Activated CD4-positive, alpha-beta memory T cell treated with anti-CD3 and anti-CD28 coated beads, Interleukin-2, amount 10 ng/mL, durations not matched to agents 7 days and 5 days (primary cell): ENCODE measurements at regions not wholly inside any gene's neighbourhood (a gene's known extent, or its start where the extent isn't known, plus 50 kb on each side); places are given as distances from the start of the nearest gene placed in this dataset.
A peak's percentile ranks its signal among the peaks of the same experiment; 100 is the strongest.

Experiments
- CTCF ChIA-PET: fragments of 350-600 bp; sonication (Branson Sonifier 250); formaldehyde crosslinking; loops from one replicate; lab custom pipeline; 2021; ENCODE audit warnings: antibody characterized with exemption, inconsistent platforms; lab: Charles Lee
- POLR2A ChIA-PET: fragments of 350-600 bp; sonication (Branson Sonifier 250); formaldehyde crosslinking; loops from one replicate; lab custom pipeline; 2021; ENCODE audit warnings: antibody characterized with exemption; lab: Charles Lee
- DNase-seq: peaks from one replicate; pipeline ENCODE4 v3.0.0-alpha.2; 2020
- H3K27ac Mint-ChIP-seq: one replicate; pipeline ENCODE4 v1.8.0; 2021; ENCODE audit warnings: mild to moderate bottlenecking, mixed read lengths
- H3K27me3 Mint-ChIP-seq: one replicate; pipeline ENCODE4 v1.8.0; 2021; ENCODE audit warnings: mixed read lengths
- H3K36me3 Mint-ChIP-seq: one replicate; pipeline ENCODE4 v1.8.0; 2021; ENCODE audit warnings: low read depth, mixed read lengths
- H3K4me1 Mint-ChIP-seq: one replicate; pipeline ENCODE4 v1.8.0; 2021; ENCODE audit warnings: mixed read lengths
- H3K4me3 Mint-ChIP-seq: one replicate; pipeline ENCODE4 v1.8.0; 2021; ENCODE audit warnings: mild to moderate bottlenecking, mixed read lengths
- H3K9me3 Mint-ChIP-seq: one replicate; pipeline ENCODE4 v1.8.0; 2021; ENCODE audit warnings: mixed read lengths

DNA sequence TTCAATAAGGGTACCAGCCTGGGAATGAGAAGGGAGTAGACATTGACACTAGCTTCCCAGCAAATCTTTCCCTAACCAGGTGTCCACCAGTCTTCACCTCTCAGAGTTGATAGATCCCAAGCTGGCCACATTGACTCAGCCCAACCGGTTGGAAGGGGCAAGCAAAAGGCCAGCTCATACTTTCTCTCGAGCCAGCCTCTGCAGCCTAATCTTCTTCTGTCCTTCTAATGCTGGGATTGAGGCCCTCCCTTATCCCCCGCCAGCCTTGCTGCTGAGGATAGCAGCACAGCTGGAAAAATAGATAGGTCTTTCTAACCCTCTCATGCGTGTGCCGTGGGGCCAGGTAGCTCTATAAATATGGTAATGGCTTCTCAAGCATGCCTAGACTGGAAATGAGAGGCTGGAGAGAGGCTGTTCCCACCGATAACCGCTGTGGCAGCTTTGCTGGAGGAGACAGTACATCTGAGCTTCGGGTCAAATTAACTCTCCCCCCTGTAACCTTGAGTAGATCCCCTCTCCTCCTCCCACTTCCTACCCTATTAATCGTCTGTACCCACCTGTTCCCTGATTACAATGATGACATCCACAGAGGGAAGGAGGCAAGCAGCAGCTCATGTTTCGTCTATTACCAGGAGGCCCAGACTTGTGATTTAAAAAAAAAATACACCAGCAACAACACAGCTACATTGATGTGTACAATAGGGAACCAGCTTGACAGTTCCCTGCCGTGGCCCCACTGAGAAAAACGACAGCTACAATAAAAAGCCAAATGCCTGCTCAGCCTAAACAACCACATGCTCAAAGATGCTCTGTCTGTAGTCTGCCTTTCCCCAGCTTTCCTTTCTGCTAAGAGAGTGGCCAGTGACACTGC, 219.9 kb upstream of the BRINP1 start:
- DNase-seq = no peak
- H3K27ac Mint-ChIP-seq = no peak overlapping the region
- H3K27me3 Mint-ChIP-seq = no peaks in the 10 kb centered on the region
- no peaks in the 10 kb centered on the region for H3K9me3 Mint-ChIP-seq
- no peak overlapping the region for H3K4me3 Mint-ChIP-seq
- H3K36me3 Mint-ChIP-seq = no peaks in the 10 kb centered on the region
- CTCF ChIA-PET = interaction anchor here (1.2 kb wide), 1 partner anchor 17 kb away, joined by 3 read pairs; no protein-coding TSS in a partner anchor
- H3K4me1 Mint-ChIP-seq = no peaks in the 10 kb centered on the region
- POLR2A ChIA-PET = no interaction called here

DNA sequence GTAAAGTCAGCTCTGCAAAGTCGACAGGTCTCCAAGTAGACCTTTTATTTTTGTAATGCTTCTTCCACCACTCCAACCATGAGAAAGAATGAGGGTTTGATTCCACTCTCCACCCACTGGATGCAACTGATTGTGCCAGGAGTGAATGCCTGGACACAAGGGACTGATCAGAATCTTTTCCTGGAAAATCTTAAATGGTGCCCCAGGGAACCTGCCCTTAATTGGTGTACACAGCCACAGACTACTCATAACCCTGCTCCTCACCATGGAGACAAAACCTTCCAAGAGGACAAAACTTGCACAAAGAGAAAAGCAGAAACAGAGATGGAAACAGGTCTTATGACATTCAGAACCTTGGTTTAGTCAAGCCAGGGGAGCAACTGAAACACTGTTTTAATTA, 208.6 kb upstream of the BRINP1 start:
- H3K36me3 Mint-ChIP-seq = no peaks in the 10 kb centered on the region
- H3K4me1 Mint-ChIP-seq = no peaks in the 10 kb centered on the region
- no peak overlapping the region for H3K27ac Mint-ChIP-seq
- ChIA-PET POLR2A (no interaction called here), CTCF (no interaction called here)
- no peak for DNase-seq
- H3K4me3 Mint-ChIP-seq = no peak overlapping the region
- no peaks in the 10 kb centered on the region for H3K27me3 Mint-ChIP-seq
- no peaks in the 10 kb centered on the region for H3K9me3 Mint-ChIP-seq

DNA sequence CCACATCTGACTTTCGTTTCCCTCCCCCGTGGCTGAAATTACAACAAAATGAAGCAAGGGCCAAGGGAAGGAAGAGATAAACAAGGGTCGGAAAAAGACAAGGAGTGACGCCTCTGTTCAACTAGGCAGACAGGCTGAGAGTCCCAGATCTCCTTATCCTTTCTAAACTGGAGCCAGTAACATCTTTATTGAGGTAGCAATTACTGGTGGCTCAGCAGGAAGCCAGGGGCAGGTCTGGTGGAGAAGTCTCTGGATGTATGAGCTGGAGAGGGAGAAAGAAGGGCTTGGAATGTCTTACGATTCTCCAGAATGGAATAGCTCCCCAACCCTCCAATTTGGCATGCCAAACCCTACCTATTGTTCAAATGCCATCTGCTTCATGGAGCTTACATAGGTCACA, 190.8 kb upstream of the BRINP1 start:
- POLR2A ChIA-PET = no interaction called here
- no peak overlapping the region for H3K27ac Mint-ChIP-seq
- CTCF ChIA-PET = no interaction called here
- DNase-seq = no peak
- H3K4me3 Mint-ChIP-seq = no peak overlapping the region
- H3K4me1 Mint-ChIP-seq = peaks cover 4% of the 10 kb centered on the region
- no peaks in the 10 kb centered on the region for H3K27me3 Mint-ChIP-seq
- H3K36me3 Mint-ChIP-seq = no peaks in the 10 kb centered on the region
- H3K9me3 Mint-ChIP-seq = no peaks in the 10 kb centered on the region

DNA sequence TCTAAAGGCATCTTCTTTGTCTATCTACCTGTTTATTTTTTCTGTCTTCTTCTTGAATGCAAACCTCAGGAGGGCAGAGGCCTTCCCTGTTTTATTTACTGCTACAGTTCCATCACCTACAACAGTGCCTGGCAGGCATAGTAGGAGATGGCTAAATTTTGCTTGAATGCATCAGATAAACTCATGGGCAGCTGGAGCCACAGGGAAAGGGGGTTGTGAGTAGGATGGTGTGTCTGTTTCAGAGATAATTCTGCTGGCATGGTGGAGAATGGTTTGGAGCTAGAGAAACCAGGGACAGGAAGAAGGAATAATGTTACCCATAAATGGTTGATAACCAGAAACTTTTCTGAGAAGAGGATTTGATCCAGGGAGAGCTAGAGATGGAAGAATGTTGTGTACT, 189.8 kb upstream of the BRINP1 start:
- no peaks in the 10 kb centered on the region for H3K36me3 Mint-ChIP-seq

DNA sequence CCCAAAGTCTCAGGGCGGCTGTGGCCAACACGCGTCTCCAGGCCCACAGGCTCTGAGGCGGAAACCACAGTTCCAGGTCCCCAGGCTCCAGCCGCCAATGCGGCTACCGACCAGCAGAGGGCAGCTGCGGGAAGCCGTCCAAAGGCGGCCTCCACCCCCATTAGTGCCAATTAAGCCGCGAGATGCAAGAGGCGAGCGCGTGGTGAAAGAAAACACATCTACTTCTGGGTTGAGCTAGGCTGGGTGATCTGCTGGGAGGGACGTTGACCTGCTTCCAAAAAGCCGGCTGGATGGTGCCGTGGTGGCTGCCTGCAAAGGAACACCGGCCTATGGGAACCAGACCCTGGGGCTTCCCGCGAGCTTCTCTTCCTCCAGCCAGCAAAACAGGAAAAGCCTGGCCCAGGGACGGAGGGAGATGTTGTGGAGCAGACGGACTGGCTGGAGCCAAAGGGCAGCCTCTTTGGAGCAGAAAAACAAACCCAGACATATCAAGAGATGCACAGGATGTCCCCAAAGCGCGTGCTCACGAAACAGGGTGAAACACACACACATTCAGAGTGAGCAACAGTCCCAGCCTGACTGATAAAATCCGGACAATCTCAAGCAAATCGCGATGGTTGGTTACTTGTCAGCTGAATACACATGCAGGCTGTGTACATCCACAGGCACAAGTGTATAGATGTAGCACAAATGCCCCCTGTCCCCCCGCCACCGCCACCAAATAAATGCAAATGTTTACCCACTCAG, 187.1 kb upstream of the BRINP1 start:
- H3K4me1 Mint-ChIP-seq = peaks cover 4% of the 10 kb centered on the region
- H3K36me3 Mint-ChIP-seq = no peaks in the 10 kb centered on the region
- H3K4me3 Mint-ChIP-seq = no peak overlapping the region
- CTCF ChIA-PET = interaction anchor here (1.1 to 1.5 kb wide), 2 partner anchors 13 to 921 kb away, joined by 3 to 7 read pairs; no protein-coding TSS in a partner anchor
- H3K27ac Mint-ChIP-seq = no peak overlapping the region
- H3K9me3 Mint-ChIP-seq = no peaks in the 10 kb centered on the region
- POLR2A ChIA-PET = no interaction called here
- peak; percentile 57 for DNase-seq
- no peaks in the 10 kb centered on the region for H3K27me3 Mint-ChIP-seq

More for the DNA sequence above, 189.8 kb upstream of the BRINP1 start:
- Mint-ChIP-seq H3K9me3 (no peaks in the 10 kb centered on the region), H3K27ac (no peak overlapping the region), H3K27me3 (no peaks in the 10 kb centered on the region), H3K4me1 (peaks cover 4% of the 10 kb centered on the region), H3K4me3 (no peak overlapping the region)
- DNase-seq = no peak
- ChIA-PET POLR2A (no interaction called here), CTCF (no interaction called here)

DNA sequence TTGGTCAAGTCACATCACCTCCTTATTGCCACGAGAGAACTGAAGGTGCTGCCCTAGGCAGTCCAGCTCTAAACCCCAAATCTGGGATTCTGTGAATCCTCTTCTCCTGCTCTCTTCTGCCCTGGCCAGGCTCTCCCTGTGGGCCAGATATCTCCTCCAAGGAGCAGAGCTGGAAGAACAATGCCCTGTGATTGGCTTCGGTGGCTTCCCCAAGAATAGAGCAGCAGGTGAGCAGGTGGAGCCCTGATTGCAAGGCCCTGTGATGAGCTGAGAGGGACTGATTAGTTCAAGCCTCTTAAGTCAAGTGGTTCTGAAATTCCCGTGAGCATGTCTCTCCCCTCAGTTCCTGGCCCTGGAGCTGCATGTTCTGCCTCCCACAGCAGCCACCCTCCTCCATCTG, 175.3 kb upstream of the BRINP1 start:
- Mint-ChIP-seq H3K27ac (no peak overlapping the region), H3K4me1 (no peaks in the 10 kb centered on the region), H3K4me3 (no peak overlapping the region), H3K36me3 (no peaks in the 10 kb centered on the region), H3K9me3 (no peaks in the 10 kb centered on the region), H3K27me3 (no peaks in the 10 kb centered on the region)
- no peak for DNase-seq
- POLR2A ChIA-PET = no interaction called here
- CTCF ChIA-PET = no interaction called here

DNA sequence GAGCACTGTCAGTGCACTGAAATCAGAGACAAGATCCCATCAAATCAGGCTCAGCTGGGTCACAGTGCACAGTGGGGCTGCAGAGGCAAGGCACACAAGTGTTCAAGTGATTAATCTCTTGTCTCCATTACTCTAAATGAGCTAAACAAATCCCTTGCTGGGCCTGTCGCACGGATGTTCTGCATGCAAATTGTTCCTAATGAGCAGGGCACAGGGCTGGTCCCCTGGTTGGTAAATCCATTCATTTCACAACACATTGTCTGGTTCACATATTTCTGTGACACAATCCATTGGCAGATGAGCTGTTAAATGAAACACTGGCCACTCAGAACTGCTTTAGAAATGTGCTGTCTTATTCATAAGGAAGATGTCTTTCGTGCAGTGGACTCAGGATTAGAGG, 167.9 kb upstream of the BRINP1 start:
- H3K9me3 Mint-ChIP-seq = no peaks in the 10 kb centered on the region
- no peaks in the 10 kb centered on the region for H3K36me3 Mint-ChIP-seq
- DNase-seq = no peak
- ChIA-PET POLR2A (no interaction called here), CTCF (no interaction called here)
- no peaks in the 10 kb centered on the region for H3K27me3 Mint-ChIP-seq
- no peaks in the 10 kb centered on the region for H3K4me1 Mint-ChIP-seq
- H3K27ac Mint-ChIP-seq = no peak overlapping the region
- no peak overlapping the region for H3K4me3 Mint-ChIP-seq

DNA sequence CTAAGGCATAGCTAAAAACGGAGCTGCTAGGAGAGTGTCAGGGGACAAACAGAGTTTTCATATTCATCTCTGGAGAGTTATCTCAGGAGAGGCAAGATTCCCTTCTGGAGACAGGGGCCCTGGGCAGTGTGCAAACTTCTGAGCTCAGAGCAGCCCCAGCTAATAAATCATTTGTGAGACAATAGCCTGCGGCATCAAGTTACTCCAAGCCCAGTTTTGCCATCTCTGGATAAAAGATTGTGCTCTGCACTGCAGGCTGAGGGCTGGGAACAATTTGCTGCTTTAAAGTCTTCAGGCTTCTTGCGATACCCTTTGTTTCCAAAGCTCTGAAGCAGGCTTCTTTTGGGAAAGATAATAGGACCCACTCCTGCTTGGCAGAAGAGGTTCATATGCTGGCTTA, 164.3 kb upstream of the BRINP1 start:
- Mint-ChIP-seq H3K27me3 (no peaks in the 10 kb centered on the region), H3K36me3 (no peaks in the 10 kb centered on the region), H3K27ac (no peak overlapping the region), H3K4me1 (no peaks in the 10 kb centered on the region), H3K4me3 (no peak overlapping the region), H3K9me3 (no peaks in the 10 kb centered on the region)
- CTCF ChIA-PET = interaction anchor here (0.6 kb wide), 1 partner anchor 951 kb away, joined by 4 read pairs; no protein-coding TSS in a partner anchor
- POLR2A ChIA-PET = no interaction called here
- no peak for DNase-seq

DNA sequence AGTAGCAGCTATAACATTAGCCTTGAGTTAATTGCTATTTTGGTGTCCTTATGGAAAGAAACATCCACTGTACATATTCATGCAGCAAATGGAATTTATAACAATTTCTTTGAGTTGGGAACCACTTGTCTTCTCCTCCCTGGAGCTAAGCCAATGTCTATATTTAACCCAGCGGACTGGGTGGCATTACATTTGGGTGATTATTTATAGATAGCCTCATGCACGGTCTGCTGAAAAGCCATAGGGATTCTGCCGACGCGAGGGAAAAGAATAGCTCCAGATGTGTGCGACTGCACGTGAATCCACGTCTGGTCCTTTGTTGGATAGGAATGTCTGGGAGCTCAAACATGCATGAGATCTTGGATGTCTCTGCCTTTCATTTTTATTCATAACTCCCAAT, 157.5 kb upstream of the BRINP1 start:
- no peaks in the 10 kb centered on the region for H3K36me3 Mint-ChIP-seq

DNA sequence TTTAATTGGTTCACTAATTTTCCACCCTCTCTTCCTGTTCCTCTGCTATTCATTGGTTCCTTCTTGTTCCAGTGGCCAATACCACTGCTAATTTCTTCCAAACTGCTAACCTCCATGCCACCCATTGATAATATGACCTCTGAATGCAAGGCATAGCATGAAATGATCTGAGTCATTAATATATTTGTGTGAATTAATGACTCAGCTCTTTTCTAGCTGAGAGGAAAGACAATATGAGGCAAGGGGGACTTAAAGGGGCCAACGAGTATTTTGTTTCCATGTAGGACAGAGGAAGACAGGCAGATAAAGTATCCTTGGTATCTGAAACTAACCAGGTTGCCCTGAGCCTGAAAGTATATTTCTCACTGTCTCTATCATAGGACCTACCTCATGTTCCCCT, 154.3 kb upstream of the BRINP1 start:
- Mint-ChIP-seq H3K4me1 (no peaks in the 10 kb centered on the region), H3K9me3 (no peaks in the 10 kb centered on the region), H3K4me3 (no peak overlapping the region), H3K36me3 (no peaks in the 10 kb centered on the region), H3K27ac (no peak overlapping the region), H3K27me3 (no peaks in the 10 kb centered on the region)
- CTCF ChIA-PET = no interaction called here
- POLR2A ChIA-PET = no interaction called here
- DNase-seq = no peak

More for the DNA sequence above, 157.5 kb upstream of the BRINP1 start:
- no peak for DNase-seq
- H3K4me1 Mint-ChIP-seq = no peaks in the 10 kb centered on the region
- no peaks in the 10 kb centered on the region for H3K27me3 Mint-ChIP-seq
- CTCF ChIA-PET = no interaction called here
- no peak overlapping the region for H3K4me3 Mint-ChIP-seq
- POLR2A ChIA-PET = no interaction called here
- no peak overlapping the region for H3K27ac Mint-ChIP-seq
- H3K9me3 Mint-ChIP-seq = no peaks in the 10 kb centered on the region

DNA sequence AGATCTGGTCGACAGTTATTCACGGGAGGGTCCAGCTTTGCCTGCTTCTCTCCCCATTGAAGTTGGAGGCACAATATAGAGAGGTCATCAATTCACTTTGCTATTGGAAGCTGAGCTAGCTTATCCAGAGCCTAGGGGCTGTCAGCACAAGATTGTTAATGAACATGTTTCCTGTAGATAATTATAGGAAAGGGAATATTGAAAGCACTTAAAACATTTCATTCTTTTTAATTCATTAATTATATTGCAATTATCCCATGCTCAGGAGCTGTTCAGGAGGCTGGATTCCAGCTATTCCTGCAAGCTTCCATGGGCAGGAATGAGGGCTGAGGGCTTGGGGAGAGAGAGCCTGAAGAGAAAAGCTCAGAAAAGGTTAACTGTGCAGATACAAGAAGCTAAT, 153.1 kb upstream of the BRINP1 start:
- no peaks in the 10 kb centered on the region for H3K4me1 Mint-ChIP-seq

DNA sequence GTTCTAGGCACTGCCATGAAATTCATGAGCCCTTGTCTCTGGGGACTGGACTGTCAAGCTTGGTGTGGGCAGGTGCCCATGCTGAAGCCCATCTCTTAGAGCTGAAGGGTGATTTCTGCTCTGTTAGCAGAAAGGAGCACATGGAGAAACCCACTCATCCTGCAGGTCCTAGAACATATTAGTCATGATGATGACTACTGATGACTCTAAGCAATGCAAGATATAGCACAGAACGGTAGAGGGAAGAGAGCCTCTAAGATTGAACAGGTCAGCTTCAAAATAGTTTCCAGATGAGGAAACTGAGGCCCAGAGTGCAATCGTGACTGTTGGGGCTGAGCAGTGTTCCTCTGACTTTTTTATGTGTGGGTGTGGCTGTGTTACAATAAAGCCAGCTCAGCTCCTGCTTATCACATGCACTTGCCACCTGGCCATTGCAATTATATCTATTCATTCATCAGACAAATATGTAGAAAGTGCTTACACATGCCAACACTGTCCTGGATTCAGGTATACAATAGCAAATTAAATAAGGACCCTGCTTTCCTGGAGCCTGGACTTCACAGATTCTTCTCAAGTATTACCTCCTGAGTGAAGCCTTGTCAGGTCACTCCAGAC, 140.2 kb upstream of the BRINP1 start:
- no peak overlapping the region for H3K27ac Mint-ChIP-seq
- H3K4me1 Mint-ChIP-seq = no peaks in the 10 kb centered on the region
- DNase-seq = no peak
- ChIA-PET POLR2A (no interaction called here), CTCF (no interaction called here)
- no peak overlapping the region for H3K4me3 Mint-ChIP-seq
- no peaks in the 10 kb centered on the region for H3K36me3 Mint-ChIP-seq
- no peaks in the 10 kb centered on the region for H3K9me3 Mint-ChIP-seq
- H3K27me3 Mint-ChIP-seq = no peaks in the 10 kb centered on the region

More for the DNA sequence above, 153.1 kb upstream of the BRINP1 start:
- no peak for DNase-seq
- H3K36me3 Mint-ChIP-seq = no peaks in the 10 kb centered on the region
- no peak overlapping the region for H3K4me3 Mint-ChIP-seq
- no peak overlapping the region for H3K27ac Mint-ChIP-seq
- POLR2A ChIA-PET = no interaction called here
- no peaks in the 10 kb centered on the region for H3K27me3 Mint-ChIP-seq
- CTCF ChIA-PET = no interaction called here
- H3K9me3 Mint-ChIP-seq = peaks cover 2% of the 10 kb centered on the region

DNA sequence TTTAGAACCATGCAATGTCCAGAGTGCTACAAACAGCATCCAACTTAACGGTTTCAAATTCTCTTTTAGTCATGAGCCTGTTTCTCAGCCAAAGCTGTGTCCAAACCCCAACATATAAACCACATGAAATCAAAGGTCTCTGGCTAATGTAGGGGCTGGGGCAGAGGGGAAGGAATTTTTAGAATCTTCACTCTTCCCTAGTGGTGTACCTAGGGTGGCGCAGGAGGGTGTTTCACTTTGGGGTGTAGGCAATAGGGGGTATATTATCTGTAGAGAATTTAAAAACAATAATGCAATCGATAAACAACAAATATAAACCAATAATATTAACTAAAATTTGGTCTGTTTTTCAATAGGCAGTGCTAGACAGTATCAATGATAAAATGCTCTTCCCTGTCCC, 132.1 kb upstream of the BRINP1 start:
- ChIA-PET CTCF (no interaction called here), POLR2A (no interaction called here)
- H3K27me3 Mint-ChIP-seq = no peaks in the 10 kb centered on the region
- no peak for DNase-seq
- no peak overlapping the region for H3K4me3 Mint-ChIP-seq
- H3K27ac Mint-ChIP-seq = no peak overlapping the region
- no peaks in the 10 kb centered on the region for H3K4me1 Mint-ChIP-seq
- no peaks in the 10 kb centered on the region for H3K36me3 Mint-ChIP-seq
- no peaks in the 10 kb centered on the region for H3K9me3 Mint-ChIP-seq
